Thyroid gland (tissue), 4 donors: ENCODE measurements at regions not wholly inside any gene's neighbourhood (a gene's known extent, or its start where the extent isn't known, plus 50 kb on each side); places are given as distances from the start of the nearest gene placed in this dataset.
"Not testable (repeated sequence)": the region's sequence is repeated elsewhere in the genome, so short reads cannot be mapped to it uniquely, and the experiment has no call there.

Source experiments
- DNase-seq, 2 donors: peaks; one replicate each; pipeline ENCODE4 v3.0.0-alpha.2; 2019
- H3K27ac ChIP-seq, 3 donors: fragments of 200-600 bp; sonication (generic); 1 replicate in 2 of 3; 2 replicates in 1 of 3; pipeline ENCODE4 v1.5.1; 2016 to 2019; ENCODE audit warnings: mild to moderate bottlenecking in 1 of 3, moderate library complexity in 1 of 3
- H3K27me3 ChIP-seq: fragments of 200-600 bp; sonication (generic); one replicate; pipeline ENCODE4 v1.5.1; 2019
- H3K36me3 ChIP-seq, 2 donors: fragments of 200-600 bp; sonication (generic); one replicate each; pipeline ENCODE4 v1.5.1; 2016 to 2019
- H3K4me1 ChIP-seq, 2 donors: fragments of 200-600 bp; sonication (generic); one replicate each; pipeline ENCODE4 v1.5.1; 2017 to 2019
- H3K4me3 ChIP-seq, 3 donors: fragments of 200-600 bp; sonication (generic); replicated peaks in 1 of 3; 1 replicate in 2 of 3; 2 replicates in 1 of 3; pipeline ENCODE4 v1.5.1; 2016; ENCODE audit warnings: mild to moderate bottlenecking in 1 of 3
- H3K9me3 ChIP-seq: fragments of 200-600 bp; sonication (generic); one replicate; pipeline ENCODE4 v1.5.1; 2017
- POLR2A ChIP-seq, 2 donors: fragments of 450-650 bp; IDR thresholded peaks; one replicate each; pipeline ENCODE4 v1.6.1; 2017; ENCODE audit warnings: antibody characterized with exemption in 2 of 2, mild to moderate bottlenecking in 2 of 2, moderate library complexity in 1 of 2
- WGBS, 2 donors: methylation state at CpG; one replicate each; pipeline ENCODE4 v1.1.5; 2017; 5-methylcytosine and 5-hydroxymethylcytosine counted together
- intact Hi-C: fragments of 100-400 bp; cut with DNase I; formaldehyde crosslinking; loops from one replicate; pipeline ENCODE4 v1.15.1; 2023
- TF ChIP-seq, protein P1 (sequence below), 6 experiments: fragments of 200-600 bp in 3 of 6; fragments of 450-650 bp in 3 of 6; sonication (generic) in 3 of 6; IDR thresholded peaks; one replicate each; pipeline ENCODE4 v1.5.1; 2016 to 2019; ENCODE audit warnings: antibody characterized with exemption in 6 of 6, mild to moderate bottlenecking in 2 of 6, inconsistent platforms in 1 of 6, moderate library complexity in 1 of 6

- H3K36me3 ChIP-seq, result no peaks in the 10 kb centered on the region
- H3K4me3 ChIP-seq, result no peak overlapping the region
- no peaks in the 10 kb centered on the region for H3K4me1 ChIP-seq
- TF ChIP-seq POLR2A (IDR thresholded peaks at IDR 0.05), result no peak
- WGBS, 2 donors, result 63 to 67% methylated on average over 3 of the region's 3 CpGs
- H3K27ac ChIP-seq, result no peak overlapping the region
- DNase-seq, result no peak
- no peaks in the 10 kb centered on the region for H3K27me3 ChIP-seq
- no peaks in the 10 kb centered on the region for H3K9me3 ChIP-seq
- intact Hi-C loops, result no loop called here
These were observed 433.2 kb downstream of the CD83 start for GRCh38 chr6:14550822-14551221.

- 83% methylated on average over 8 of the region's 8 CpGs for WGBS, 2 donors
- intact Hi-C loops, H3K27me3 ChIP-seq, H3K4me1 ChIP-seq, H3K9me3 ChIP-seq, H3K36me3 ChIP-seq, H3K4me3 ChIP-seq, H3K27ac ChIP-seq, DNase-seq: not testable (repeated sequence)
These were observed 434.0 kb downstream of the CD83 start for GRCh38 chr6:14551601-14552000.

- H3K27me3 ChIP-seq, result no peaks in the 10 kb centered on the region
These were observed 435.3 kb downstream of the CD83 start for GRCh38 chr6:14552891-14553290.

GRCh38 chr6:14553515-14553914 is 435.9 kb downstream of the CD83 start:
- Histone ChIP-seq H3K9me3 (no peaks in the 10 kb centered on the region), H3K27ac (no peak overlapping the region), H3K36me3 (no peaks in the 10 kb centered on the region), H3K27me3 (no peaks in the 10 kb centered on the region), H3K4me1 (no peaks in the 10 kb centered on the region), H3K4me3 (no peak overlapping the region)
- intact Hi-C loops, result no loop called here
- 95 to 98% methylated on average over 8 of the region's 8 CpGs for WGBS, 2 donors
- no peak for TF ChIP-seq POLR2A (IDR thresholded peaks at IDR 0.05)
- TF ChIP-seq, protein P1, sequence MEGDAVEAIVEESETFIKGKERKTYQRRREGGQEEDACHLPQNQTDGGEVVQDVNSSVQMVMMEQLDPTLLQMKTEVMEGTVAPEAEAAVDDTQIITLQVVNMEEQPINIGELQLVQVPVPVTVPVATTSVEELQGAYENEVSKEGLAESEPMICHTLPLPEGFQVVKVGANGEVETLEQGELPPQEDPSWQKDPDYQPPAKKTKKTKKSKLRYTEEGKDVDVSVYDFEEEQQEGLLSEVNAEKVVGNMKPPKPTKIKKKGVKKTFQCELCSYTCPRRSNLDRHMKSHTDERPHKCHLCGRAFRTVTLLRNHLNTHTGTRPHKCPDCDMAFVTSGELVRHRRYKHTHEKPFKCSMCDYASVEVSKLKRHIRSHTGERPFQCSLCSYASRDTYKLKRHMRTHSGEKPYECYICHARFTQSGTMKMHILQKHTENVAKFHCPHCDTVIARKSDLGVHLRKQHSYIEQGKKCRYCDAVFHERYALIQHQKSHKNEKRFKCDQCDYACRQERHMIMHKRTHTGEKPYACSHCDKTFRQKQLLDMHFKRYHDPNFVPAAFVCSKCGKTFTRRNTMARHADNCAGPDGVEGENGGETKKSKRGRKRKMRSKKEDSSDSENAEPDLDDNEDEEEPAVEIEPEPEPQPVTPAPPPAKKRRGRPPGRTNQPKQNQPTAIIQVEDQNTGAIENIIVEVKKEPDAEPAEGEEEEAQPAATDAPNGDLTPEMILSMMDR (IDR thresholded peaks at IDR 0.05), result no peak
- DNase-seq, result no peak

More at GRCh38 chr6:14552891-14553290, 435.3 kb downstream of the CD83 start:
- no peaks in the 10 kb centered on the region for H3K36me3 ChIP-seq
- no peak overlapping the region for H3K27ac ChIP-seq
- no peaks in the 10 kb centered on the region for H3K9me3 ChIP-seq
- H3K4me3 ChIP-seq, result no peak overlapping the region
- intact Hi-C loops, result no loop called here
- no peak for DNase-seq
- H3K4me1 ChIP-seq, result no peaks in the 10 kb centered on the region
- TF ChIP-seq POLR2A (IDR thresholded peaks at IDR 0.05), result no peak
- TF ChIP-seq, protein P1 (IDR thresholded peaks at IDR 0.05), result no peak
- WGBS, 2 donors, result 98 to 99% methylated on average over 5 of the region's 5 CpGs

GRCh38 chr6:14555804-14556203 is 438.2 kb downstream of the CD83 start:
- TF ChIP-seq, protein P1 (IDR thresholded peaks at IDR 0.05), result no peak
- no peak for TF ChIP-seq POLR2A (IDR thresholded peaks at IDR 0.05)
- Histone ChIP-seq H3K27ac (no peak overlapping the region), H3K4me1 (no peaks in the 10 kb centered on the region), H3K4me3 (no peak overlapping the region), H3K36me3 (no peaks in the 10 kb centered on the region), H3K27me3 (no peaks in the 10 kb centered on the region), H3K9me3 (no peaks in the 10 kb centered on the region)
- 81 to 90% methylated on average over 6 of the region's 6 CpGs for WGBS, 2 donors
- DNase-seq, result no peak
- intact Hi-C loops, result no loop called here

- intact Hi-C loops, result no loop called here
- Histone ChIP-seq H3K36me3 (no peaks in the 10 kb centered on the region), H3K4me1 (no peaks in the 10 kb centered on the region), H3K27ac (no peak overlapping the region), H3K27me3 (no peaks in the 10 kb centered on the region), H3K4me3 (no peak overlapping the region), H3K9me3 (no peaks in the 10 kb centered on the region)
- no peak for TF ChIP-seq POLR2A (IDR thresholded peaks at IDR 0.05)
- TF ChIP-seq, protein P1 (IDR thresholded peaks at IDR 0.05), result no peak
- DNase-seq, result no peak
- 88 to 89% methylated on average over 3 of the region's 3 CpGs for WGBS, 2 donors
These were observed 442.4 kb downstream of the CD83 start for GRCh38 chr6:14559746-14560536.

GRCh38 chr6:14561563-14561962 is 444.0 kb downstream of the CD83 start:
- H3K27me3 ChIP-seq, H3K4me3 ChIP-seq, H3K9me3 ChIP-seq, H3K27ac ChIP-seq, H3K36me3 ChIP-seq, DNase-seq, intact Hi-C loops, H3K4me1 ChIP-seq: not testable (repeated sequence)
- WGBS, 2 donors, result 89 to 93% methylated on average over 3 of the region's 3 CpGs
